ENCODE measurements at regions not wholly inside any gene's neighbourhood (a gene's known extent, or its start where the extent isn't known, plus 50 kb on each side); places are given as distances from the start of the nearest gene placed in this dataset.

DNA sequence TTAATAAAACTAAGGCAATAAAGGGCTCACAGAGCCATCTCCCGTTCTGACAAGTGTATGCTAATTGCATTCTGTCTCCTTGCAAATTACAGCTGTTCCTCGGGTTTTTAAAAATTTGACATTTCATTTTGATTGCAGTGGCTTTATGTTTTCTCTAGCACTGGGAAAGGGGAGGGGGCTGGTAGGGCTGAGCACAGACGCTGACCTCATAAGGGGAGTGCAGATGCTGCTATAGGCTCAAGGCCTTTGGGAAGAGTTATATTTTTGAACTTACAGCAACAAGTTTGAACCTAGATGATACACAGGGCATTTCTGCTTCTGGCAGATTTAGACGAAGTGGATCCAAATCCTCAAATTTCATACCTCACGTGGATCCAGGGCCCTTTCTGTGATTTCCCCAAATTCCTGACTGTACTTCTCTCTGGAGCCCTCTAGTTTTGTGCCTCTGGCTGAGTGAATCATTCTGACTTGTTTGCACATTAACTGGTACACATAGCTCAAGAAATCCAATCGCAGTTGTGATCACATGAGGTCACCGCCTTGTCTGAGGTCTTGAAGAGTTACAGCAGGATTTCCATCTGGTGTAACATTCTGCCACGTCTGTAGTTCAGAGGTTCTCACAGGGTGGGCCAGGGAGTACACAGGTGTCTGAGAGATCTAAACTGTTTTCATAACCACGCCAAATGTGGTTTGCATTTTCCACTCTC lies 230.3 kb downstream of the C1orf94 start:
- DNase-seq (ENCODE audit: low read depth, low spot score) = no peak
- Histone ChIP-seq H3K4me2 (ENCODE audit: insufficient read depth, low read length) (no peak overlapping the region), H2AFZ (ENCODE audit: low read depth, low read length) (no peak overlapping the region), H3K4me1 (ENCODE audit: control insufficient read depth, extremely low read depth, insufficient read depth, low read length) (no peaks in the 10 kb centered on the region), H4K20me1 (replicated peaks; ENCODE audit: control insufficient read depth, extremely low read depth, insufficient read depth, low read length) (no peaks in the 10 kb centered on the region), H3K79me2 (ENCODE audit: control insufficient read depth, insufficient read depth, low read length) (no peaks in the 10 kb centered on the region), H3K9me3 (replicated peaks; ENCODE audit: control insufficient read depth, insufficient read depth, low read length) (no peaks in the 10 kb centered on the region), H3K4me3 (replicated peaks in 1 of 3; ENCODE audit: insufficient read depth in 1 of 3, low read depth in 1 of 3, low read length in 3 of 3) (no peak overlapping the region), H3K9me1 (replicated peaks; ENCODE audit: control insufficient read depth, extremely low read depth, insufficient read depth, low read length) (no peaks in the 10 kb centered on the region), H3K9ac (replicated peaks; ENCODE audit: extremely low read depth, insufficient read depth, low read length) (no peak overlapping the region), H3K36me3 (ENCODE audit: control insufficient read depth in 2 of 2, extremely low read depth in 1 of 2, insufficient read depth in 2 of 2, low read length in 2 of 2) (no peaks in the 10 kb centered on the region), H3K27me3 (ENCODE audit: control insufficient read depth in 2 of 2, insufficient read depth in 2 of 2, low read length in 2 of 2) (no peaks in the 10 kb centered on the region), H3K27ac (ENCODE audit: insufficient read depth, low read depth, low read length) (no peak overlapping the region)
- BruUV-seq (replicated peaks) = no TSS peak
- ChIA-PET POLR2A (no interaction called here), CTCF (no interaction called here)
- dilution Hi-C loops (cut with MboI; ENCODE audit: extremely low pct_ligation_motif_present, low sequenced_read_pairs) = no loop called here
- FAIRE-seq = no peak
- TF ChIP-seq JUN (IDR thresholded peaks at IDR 0.05; ENCODE audit: borderline replicate concordance, insufficient read depth, insufficient read length, low read depth) = no peak
- TF ChIP-seq, protein P1, sequence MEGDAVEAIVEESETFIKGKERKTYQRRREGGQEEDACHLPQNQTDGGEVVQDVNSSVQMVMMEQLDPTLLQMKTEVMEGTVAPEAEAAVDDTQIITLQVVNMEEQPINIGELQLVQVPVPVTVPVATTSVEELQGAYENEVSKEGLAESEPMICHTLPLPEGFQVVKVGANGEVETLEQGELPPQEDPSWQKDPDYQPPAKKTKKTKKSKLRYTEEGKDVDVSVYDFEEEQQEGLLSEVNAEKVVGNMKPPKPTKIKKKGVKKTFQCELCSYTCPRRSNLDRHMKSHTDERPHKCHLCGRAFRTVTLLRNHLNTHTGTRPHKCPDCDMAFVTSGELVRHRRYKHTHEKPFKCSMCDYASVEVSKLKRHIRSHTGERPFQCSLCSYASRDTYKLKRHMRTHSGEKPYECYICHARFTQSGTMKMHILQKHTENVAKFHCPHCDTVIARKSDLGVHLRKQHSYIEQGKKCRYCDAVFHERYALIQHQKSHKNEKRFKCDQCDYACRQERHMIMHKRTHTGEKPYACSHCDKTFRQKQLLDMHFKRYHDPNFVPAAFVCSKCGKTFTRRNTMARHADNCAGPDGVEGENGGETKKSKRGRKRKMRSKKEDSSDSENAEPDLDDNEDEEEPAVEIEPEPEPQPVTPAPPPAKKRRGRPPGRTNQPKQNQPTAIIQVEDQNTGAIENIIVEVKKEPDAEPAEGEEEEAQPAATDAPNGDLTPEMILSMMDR (IDR thresholded peaks at IDR 0.05; ENCODE audit: extremely low read depth in 1 of 2, insufficient read depth in 1 of 2, low read depth in 1 of 2, low read length in 2 of 2) = no peak
- no peak for TF ChIP-seq EZH2 (IDR thresholded peaks at IDR 0.05; ENCODE audit: borderline replicate concordance, low read depth, low read length, severe bottlenecking)
- intact Hi-C loops (cut with micrococcal nuclease) = no loop called here

DNA sequence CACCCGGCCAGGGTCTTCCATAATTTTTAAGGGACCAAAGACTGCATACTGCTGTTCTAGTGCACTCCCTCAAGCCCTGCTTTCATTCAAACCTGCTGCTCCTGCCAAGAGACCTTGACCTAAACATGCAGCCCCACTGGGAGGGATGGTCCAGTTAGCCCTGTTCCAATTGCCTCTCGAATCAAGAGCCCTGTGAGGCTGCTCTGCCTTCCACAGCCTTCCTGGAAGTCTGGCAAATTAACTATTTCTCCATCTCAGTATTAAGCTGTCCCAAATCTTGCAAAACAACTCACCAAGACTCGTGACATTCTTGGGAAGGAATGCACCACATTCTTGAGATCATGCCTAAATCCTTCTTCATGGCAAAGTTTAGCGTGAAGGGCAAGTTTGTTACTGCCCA lies 231.3 kb downstream of the C1orf94 start:
- Histone ChIP-seq H2AFZ (ENCODE audit: low read depth, low read length) (no peak overlapping the region), H3K4me1 (ENCODE audit: control insufficient read depth, extremely low read depth, insufficient read depth, low read length) (no peaks in the 10 kb centered on the region), H3K4me2 (ENCODE audit: insufficient read depth, low read length) (no peak overlapping the region), H3K4me3 (replicated peaks in 1 of 3; ENCODE audit: insufficient read depth in 1 of 3, low read depth in 1 of 3, low read length in 3 of 3) (no peak overlapping the region), H3K9me3 (replicated peaks; ENCODE audit: control insufficient read depth, insufficient read depth, low read length) (no peaks in the 10 kb centered on the region), H3K27me3 (ENCODE audit: control insufficient read depth in 2 of 2, insufficient read depth in 2 of 2, low read length in 2 of 2) (no peaks in the 10 kb centered on the region), H4K20me1 (replicated peaks; ENCODE audit: control insufficient read depth, extremely low read depth, insufficient read depth, low read length) (no peaks in the 10 kb centered on the region), H3K9me1 (replicated peaks; ENCODE audit: control insufficient read depth, extremely low read depth, insufficient read depth, low read length) (no peaks in the 10 kb centered on the region), H3K36me3 (ENCODE audit: control insufficient read depth in 2 of 2, extremely low read depth in 1 of 2, insufficient read depth in 2 of 2, low read length in 2 of 2) (no peaks in the 10 kb centered on the region), H3K79me2 (ENCODE audit: control insufficient read depth, insufficient read depth, low read length) (no peaks in the 10 kb centered on the region), H3K9ac (replicated peaks; ENCODE audit: extremely low read depth, insufficient read depth, low read length) (no peak overlapping the region), H3K27ac (ENCODE audit: insufficient read depth, low read depth, low read length) (no peak overlapping the region)
- no TSS peak for BruUV-seq (replicated peaks)
- ChIA-PET CTCF (no interaction called here), POLR2A (no interaction called here)
- TF ChIP-seq, protein P2, sequence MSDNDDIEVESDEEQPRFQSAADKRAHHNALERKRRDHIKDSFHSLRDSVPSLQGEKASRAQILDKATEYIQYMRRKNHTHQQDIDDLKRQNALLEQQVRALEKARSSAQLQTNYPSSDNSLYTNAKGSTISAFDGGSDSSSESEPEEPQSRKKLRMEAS (IDR thresholded peaks at IDR 0.05; ENCODE audit: insufficient read depth, insufficient read length) = no peak
- TF ChIP-seq, protein P1 (IDR thresholded peaks at IDR 0.05; ENCODE audit: extremely low read depth in 1 of 2, insufficient read depth in 1 of 2, low read depth in 1 of 2, low read length in 2 of 2) = no peak
- TF ChIP-seq FOS (IDR thresholded peaks at IDR 0.05; ENCODE audit: borderline replicate concordance, insufficient read depth, low read length) = no peak
- TF ChIP-seq MYC (IDR thresholded peaks at IDR 0.05; ENCODE audit: low read depth, low read length) = no peak
- TF ChIP-seq GATA2 (IDR thresholded peaks at IDR 0.05; ENCODE audit: insufficient read depth, insufficient read length, low read depth, low read length) = no peak
- no peak for TF ChIP-seq JUN (IDR thresholded peaks at IDR 0.05; ENCODE audit: borderline replicate concordance, insufficient read depth, insufficient read length, low read depth)
- no peak for TF ChIP-seq EZH2 (IDR thresholded peaks at IDR 0.05; ENCODE audit: borderline replicate concordance, low read depth, low read length, severe bottlenecking)
- TF ChIP-seq POLR2AphosphoS5 (IDR thresholded peaks at IDR 0.05; ENCODE audit: insufficient read depth, low read depth, low read length) = no peak
- TF ChIP-seq POLR2A (IDR thresholded peaks at IDR 0.05; ENCODE audit: low read depth, low read length) = no peak
- dilution Hi-C loops (cut with MboI; ENCODE audit: extremely low pct_ligation_motif_present, low sequenced_read_pairs) = no loop called here
- DNase-seq (ENCODE audit: low read depth, low spot score) (no peak), FAIRE-seq (no peak)
- intact Hi-C loops (cut with micrococcal nuclease) = no loop called here

Measured in endothelial cell of umbilical vein (primary cell).